Activated naive CD8-positive, alpha-beta T cell (primary cell): ENCODE measurements at regions not wholly inside any gene's neighbourhood (a gene's known extent, or its start where the extent isn't known, plus 50 kb on each side); places are given as distances from the start of the nearest gene placed in this dataset.

Experiments used
- H3K27ac Mint-ChIP-seq: one replicate; pipeline ENCODE4 v1.8.0; 2021; ENCODE audit warnings: mixed read lengths
- H3K27me3 Mint-ChIP-seq: one replicate; pipeline ENCODE4 v1.8.0; 2021; ENCODE audit warnings: mixed read lengths
- H3K36me3 Mint-ChIP-seq: one replicate; pipeline ENCODE4 v1.8.0; 2021; ENCODE audit warnings: mixed read lengths
- H3K4me1 Mint-ChIP-seq: one replicate; pipeline ENCODE4 v1.8.0; 2021; ENCODE audit warnings: low read depth, mixed read lengths
- H3K4me3 Mint-ChIP-seq: one replicate; pipeline ENCODE4 v1.8.0; 2021; ENCODE audit warnings: mild to moderate bottlenecking, mixed read lengths
- H3K9me3 Mint-ChIP-seq: one replicate; pipeline ENCODE4 v1.8.0; 2021; ENCODE audit warnings: low read depth, mixed read lengths

GRCh38 chr5:74309050-74309449 lies 331.5 kb downstream of the ENC1 start:
- Mint-ChIP-seq H3K4me3 (no peak overlapping the region), H3K36me3 (no peaks in the 10 kb centered on the region), H3K4me1 (no peaks in the 10 kb centered on the region), H3K27me3 (peaks cover 13% of the 10 kb centered on the region), H3K27ac (no peak overlapping the region), H3K9me3 (no peaks in the 10 kb centered on the region)

GRCh38 chr5:74306845-74307244 lies 333.7 kb downstream of the ENC1 start:
- Mint-ChIP-seq H3K27me3 (peaks cover 6% of the 10 kb centered on the region), H3K27ac (no peak overlapping the region), H3K4me1 (no peaks in the 10 kb centered on the region), H3K4me3 (no peak overlapping the region), H3K36me3 (no peaks in the 10 kb centered on the region), H3K9me3 (no peaks in the 10 kb centered on the region)

GRCh38 chr5:74304536-74304935 lies 336.0 kb downstream of the ENC1 start:
- H3K27me3 Mint-ChIP-seq: peaks cover under 1% of the 10 kb centered on the region
- H3K4me1 Mint-ChIP-seq: no peaks in the 10 kb centered on the region

GRCh38 chr5:74303578-74303977 lies 336.9 kb downstream of the ENC1 start:
- H3K4me3 Mint-ChIP-seq: no peak overlapping the region
- H3K27ac Mint-ChIP-seq: no peak overlapping the region
- no peaks in the 10 kb centered on the region for H3K36me3 Mint-ChIP-seq
- no peaks in the 10 kb centered on the region for H3K4me1 Mint-ChIP-seq
- H3K27me3 Mint-ChIP-seq: no peaks in the 10 kb centered on the region
- no peaks in the 10 kb centered on the region for H3K9me3 Mint-ChIP-seq

More at GRCh38 chr5:74304536-74304935, 336.0 kb downstream of the ENC1 start:
- no peak overlapping the region for H3K27ac Mint-ChIP-seq
- H3K9me3 Mint-ChIP-seq: no peaks in the 10 kb centered on the region
- H3K4me3 Mint-ChIP-seq: no peak overlapping the region
- no peaks in the 10 kb centered on the region for H3K36me3 Mint-ChIP-seq

GRCh38 chr5:74301576-74301975 lies 339.0 kb downstream of the ENC1 start:
- Mint-ChIP-seq H3K27ac (no peak overlapping the region), H3K36me3 (no peaks in the 10 kb centered on the region), H3K4me1 (no peaks in the 10 kb centered on the region), H3K27me3 (no peaks in the 10 kb centered on the region), H3K9me3 (no peaks in the 10 kb centered on the region), H3K4me3 (no peak overlapping the region)

- Mint-ChIP-seq H3K36me3 (no peaks in the 10 kb centered on the region), H3K9me3 (no peaks in the 10 kb centered on the region), H3K4me3 (no peak overlapping the region), H3K27ac (no peak overlapping the region), H3K27me3 (no peaks in the 10 kb centered on the region), H3K4me1 (no peaks in the 10 kb centered on the region)
Measured at GRCh38 chr5:74300808-74301389, 339.6 kb downstream of the ENC1 start.

- Mint-ChIP-seq H3K4me1 (no peaks in the 10 kb centered on the region), H3K4me3 (no peak overlapping the region), H3K27me3 (no peaks in the 10 kb centered on the region), H3K27ac (no peak overlapping the region), H3K36me3 (no peaks in the 10 kb centered on the region), H3K9me3 (no peaks in the 10 kb centered on the region)
Measured at GRCh38 chr5:74299833-74300232, 340.7 kb downstream of the ENC1 start.

GRCh38 chr5:74296685-74297408 lies 343.7 kb downstream of the ENC1 start:
- no peaks in the 10 kb centered on the region for H3K4me1 Mint-ChIP-seq
- H3K36me3 Mint-ChIP-seq: no peaks in the 10 kb centered on the region

GRCh38 chr5:74295676-74296075 lies 344.9 kb downstream of the ENC1 start:
- H3K9me3 Mint-ChIP-seq: no peaks in the 10 kb centered on the region
- no peak overlapping the region for H3K4me3 Mint-ChIP-seq
- peaks cover 1% of the 10 kb centered on the region for H3K27me3 Mint-ChIP-seq
- H3K27ac Mint-ChIP-seq: no peak overlapping the region
- no peaks in the 10 kb centered on the region for H3K36me3 Mint-ChIP-seq
- no peaks in the 10 kb centered on the region for H3K4me1 Mint-ChIP-seq

More at GRCh38 chr5:74296685-74297408, 343.7 kb downstream of the ENC1 start:
- Mint-ChIP-seq H3K4me3 (no peak overlapping the region), H3K9me3 (no peaks in the 10 kb centered on the region), H3K27ac (no peak overlapping the region), H3K27me3 (peaks cover 1% of the 10 kb centered on the region)

GRCh38 chr5:74295141-74295540 lies 345.4 kb downstream of the ENC1 start:
- H3K27me3 Mint-ChIP-seq: peaks cover 1% of the 10 kb centered on the region
- H3K36me3 Mint-ChIP-seq: no peaks in the 10 kb centered on the region
- no peaks in the 10 kb centered on the region for H3K4me1 Mint-ChIP-seq
- no peak overlapping the region for H3K4me3 Mint-ChIP-seq
- H3K27ac Mint-ChIP-seq: no peak overlapping the region
- no peaks in the 10 kb centered on the region for H3K9me3 Mint-ChIP-seq

GRCh38 chr5:74294231-74294705 lies 346.3 kb downstream of the ENC1 start:
- H3K4me1 Mint-ChIP-seq: no peaks in the 10 kb centered on the region
- H3K27me3 Mint-ChIP-seq: peaks cover 4% of the 10 kb centered on the region
- no peaks in the 10 kb centered on the region for H3K36me3 Mint-ChIP-seq
- H3K27ac Mint-ChIP-seq: no peak overlapping the region
- H3K9me3 Mint-ChIP-seq: no peaks in the 10 kb centered on the region
- no peak overlapping the region for H3K4me3 Mint-ChIP-seq

GRCh38 chr5:74293182-74293581 lies 347.3 kb downstream of the ENC1 start:
- Mint-ChIP-seq H3K4me3 (no peak overlapping the region), H3K27ac (no peak overlapping the region), H3K36me3 (no peaks in the 10 kb centered on the region), H3K9me3 (no peaks in the 10 kb centered on the region), H3K27me3 (peaks cover 4% of the 10 kb centered on the region), H3K4me1 (no peaks in the 10 kb centered on the region)

- Mint-ChIP-seq H3K9me3 (no peaks in the 10 kb centered on the region), H3K27me3 (peaks cover 6% of the 10 kb centered on the region), H3K4me3 (no peak overlapping the region), H3K27ac (no peak overlapping the region), H3K36me3 (no peaks in the 10 kb centered on the region), H3K4me1 (no peaks in the 10 kb centered on the region)
Measured at GRCh38 chr5:74290634-74291241, 349.8 kb downstream of the ENC1 start.

GRCh38 chr5:74289691-74290090 lies 350.8 kb downstream of the ENC1 start:
- Mint-ChIP-seq H3K4me3 (no peak overlapping the region), H3K9me3 (no peaks in the 10 kb centered on the region), H3K27me3 (peaks cover 7% of the 10 kb centered on the region), H3K4me1 (no peaks in the 10 kb centered on the region), H3K27ac (no peak overlapping the region), H3K36me3 (no peaks in the 10 kb centered on the region)

GRCh38 chr5:74289238-74289637 lies 351.3 kb downstream of the ENC1 start:
- Mint-ChIP-seq H3K9me3 (no peaks in the 10 kb centered on the region), H3K27ac (no peak overlapping the region), H3K4me3 (no peak overlapping the region), H3K4me1 (no peaks in the 10 kb centered on the region), H3K27me3 (peaks cover 7% of the 10 kb centered on the region), H3K36me3 (no peaks in the 10 kb centered on the region)
